NCI-H1048 (cell line): ENCODE measurements at regions not wholly inside any gene's neighbourhood (a gene's known extent, or its start where the extent isn't known, plus 50 kb on each side); places are given as distances from the start of the nearest gene placed in this dataset.
"Not testable (repeated sequence)": the region's sequence is repeated elsewhere in the genome, so short reads cannot be mapped to it uniquely, and the experiment has no call there.

Experiments used
- DNase-seq: peaks from one replicate; lab custom pipeline; 2025; lab: John Stamatoyannopoulos, UW

GRCh38 chr6:14478381-14479225, 361.0 kb downstream of the CD83 start:
- DNase-seq: no peak

GRCh38 chr6:14481946-14482345, 364.4 kb downstream of the CD83 start:
- DNase-seq: not testable (repeated sequence)

GRCh38 chr6:14487625-14488024, 370.1 kb downstream of the CD83 start:
- DNase-seq: no peak

DNA sequence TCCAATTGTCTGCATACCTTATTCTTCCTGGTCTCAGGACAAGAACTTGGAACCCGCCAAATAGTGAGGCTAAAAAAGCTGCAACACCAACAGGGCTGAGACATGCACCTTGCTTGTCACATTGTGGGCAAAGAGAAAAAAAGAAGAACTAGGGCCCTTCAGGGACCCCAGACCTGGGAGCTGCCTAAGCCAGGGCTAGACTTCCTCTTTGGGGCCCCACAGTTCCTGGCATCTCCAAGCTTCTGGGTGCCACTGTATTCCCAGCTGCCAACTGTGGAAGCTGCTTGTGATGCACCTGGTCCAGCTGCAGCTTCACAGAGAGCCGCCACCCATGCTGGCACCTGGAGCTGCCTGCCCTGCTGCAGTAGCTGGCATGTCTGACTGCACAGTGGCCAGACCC, 370.6 kb downstream of the CD83 start:
- no peak for DNase-seq

DNA sequence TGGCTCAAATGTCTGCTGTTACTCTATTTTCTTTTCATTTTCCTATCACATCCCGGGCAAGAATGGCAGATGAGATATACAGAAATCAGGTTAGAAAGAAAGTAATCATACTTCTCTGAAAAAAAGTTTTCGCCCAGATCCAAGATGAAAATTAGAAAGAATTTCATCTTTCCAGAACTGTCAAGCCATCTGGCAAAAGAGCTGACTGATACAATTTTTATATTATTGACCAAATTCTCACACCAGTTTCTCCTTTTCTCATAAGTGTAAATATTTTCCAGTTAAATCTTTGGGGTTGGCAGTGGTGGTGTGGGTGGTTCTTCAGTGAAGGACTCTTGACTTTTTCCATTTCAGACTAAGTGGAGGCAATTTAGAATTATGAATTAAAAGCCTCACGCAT, 371.9 kb downstream of the CD83 start:
- DNase-seq: no peak

DNA sequence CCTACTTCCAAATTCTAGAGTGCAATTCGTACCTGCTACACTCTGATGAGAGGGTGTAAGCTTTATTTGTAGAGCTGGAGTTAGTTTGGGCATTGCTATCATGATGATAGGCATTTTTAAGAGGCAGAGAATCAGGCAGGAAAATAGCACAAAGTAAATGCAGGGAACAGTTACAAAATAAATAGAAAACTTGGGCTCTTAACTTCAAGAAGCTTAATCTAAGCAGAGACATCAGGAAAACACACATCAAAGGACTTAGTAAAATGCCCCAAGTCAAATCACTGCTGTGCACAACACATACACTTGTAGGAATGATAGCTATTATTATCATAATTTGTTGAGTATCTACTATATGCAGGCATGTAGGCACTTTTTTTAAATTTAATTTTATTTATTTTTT, 381.2 kb downstream of the CD83 start:
- no peak for DNase-seq

GRCh38 chr6:14499309-14499708, 381.7 kb downstream of the CD83 start:
- no peak for DNase-seq

DNA sequence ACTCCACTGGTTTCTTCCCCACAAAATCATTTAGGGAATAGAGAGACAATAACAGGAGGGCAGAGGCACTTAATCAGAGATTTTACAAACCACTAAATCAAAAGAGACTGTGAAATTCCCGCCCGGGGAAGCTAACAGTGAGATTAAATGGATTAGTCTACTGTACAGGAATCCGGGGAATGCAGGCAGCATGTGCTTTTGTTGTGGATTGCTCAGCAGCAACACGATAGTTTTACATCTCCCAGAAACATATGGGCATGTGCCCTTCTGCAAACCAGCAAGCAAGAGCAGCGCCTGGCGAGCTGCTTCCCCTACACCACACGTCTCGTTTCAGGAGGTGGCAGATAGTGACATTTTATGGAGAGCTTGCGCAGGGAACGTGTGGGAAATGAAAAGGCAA, 382.3 kb downstream of the CD83 start:
- DNase-seq: no peak

DNA sequence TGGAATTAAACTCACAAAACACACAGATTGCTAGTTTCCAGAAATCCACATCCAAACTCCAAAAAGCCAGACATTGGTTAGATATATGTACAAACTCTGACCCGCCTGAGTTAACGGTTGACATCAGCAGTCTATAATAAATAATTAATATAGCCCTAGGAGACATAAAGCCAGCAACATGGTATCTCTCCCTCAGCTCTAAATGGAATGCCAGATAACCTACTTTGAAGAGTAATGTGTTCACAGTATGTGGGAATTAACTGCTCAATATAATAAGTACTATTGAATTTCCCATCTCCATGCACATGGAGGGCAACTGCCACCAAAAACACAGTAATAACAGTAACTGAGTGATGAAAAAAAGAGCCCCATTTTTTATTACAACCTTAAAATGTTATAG, 383.2 kb downstream of the CD83 start:
- DNase-seq: no peak

DNA sequence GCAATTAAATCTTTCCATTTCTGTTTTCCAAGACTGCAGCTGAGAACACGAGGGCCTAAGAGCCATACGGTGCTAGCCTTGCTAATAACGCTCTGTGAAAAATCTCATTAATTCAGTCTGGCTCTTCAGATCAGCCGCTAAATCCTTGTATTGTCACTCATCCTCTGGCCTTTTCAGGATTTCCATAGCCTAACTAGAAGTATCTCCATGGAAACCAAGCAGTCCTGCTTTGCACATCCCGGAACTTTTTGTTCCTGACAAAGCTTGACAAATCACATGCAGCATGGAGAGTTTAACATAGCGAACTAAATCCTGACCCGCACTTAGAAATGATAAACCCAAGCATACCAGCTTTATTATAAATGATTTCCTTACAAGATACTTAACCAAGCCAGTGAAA, 383.7 kb downstream of the CD83 start:
- no peak for DNase-seq

GRCh38 chr6:14501914-14502313, 384.3 kb downstream of the CD83 start:
- no peak for DNase-seq

DNA sequence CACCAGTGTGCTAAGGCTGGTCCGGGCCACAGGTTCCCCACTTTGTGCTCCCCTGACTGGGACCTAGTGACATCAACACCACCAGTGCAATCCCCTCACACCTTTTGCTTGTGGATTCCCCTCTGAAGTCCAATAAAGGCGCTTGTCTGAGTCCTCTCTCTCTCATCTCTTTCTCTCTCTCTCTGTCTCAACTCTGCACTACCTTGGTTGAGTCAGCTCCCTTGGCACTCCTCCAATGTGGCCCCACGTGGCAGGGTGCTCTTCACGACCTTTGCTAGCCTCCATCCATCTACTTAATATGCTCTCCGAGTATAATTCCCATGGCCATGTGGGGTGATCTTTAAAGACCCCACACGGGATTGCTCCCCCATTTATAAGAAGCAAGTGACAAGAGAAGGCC, 385.0 kb downstream of the CD83 start:
- no peak for DNase-seq

GRCh38 chr6:14505401-14505800, 387.8 kb downstream of the CD83 start:
- DNase-seq: no peak

GRCh38 chr6:14506656-14507246, 389.2 kb downstream of the CD83 start:
- no peak for DNase-seq

DNA sequence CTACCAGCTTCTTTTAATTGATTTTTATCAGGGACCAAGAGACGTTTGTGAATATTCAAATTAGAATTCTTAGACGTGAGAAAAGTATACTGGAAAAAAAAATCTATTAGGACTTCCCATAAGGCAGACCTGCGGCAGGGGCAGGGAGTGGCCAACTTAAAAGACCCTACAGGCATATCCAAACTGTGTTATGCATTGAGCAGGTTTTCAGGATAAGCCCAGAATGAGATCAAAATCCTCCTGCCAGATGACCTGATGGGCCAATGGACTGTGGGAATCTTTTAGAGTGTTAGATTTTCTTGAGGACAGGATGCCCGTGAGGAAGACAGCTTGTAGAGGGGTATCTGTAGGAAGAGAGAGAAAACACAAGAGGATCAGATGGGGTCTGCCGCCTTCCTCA, 391.5 kb downstream of the CD83 start:
- no peak for DNase-seq

DNA sequence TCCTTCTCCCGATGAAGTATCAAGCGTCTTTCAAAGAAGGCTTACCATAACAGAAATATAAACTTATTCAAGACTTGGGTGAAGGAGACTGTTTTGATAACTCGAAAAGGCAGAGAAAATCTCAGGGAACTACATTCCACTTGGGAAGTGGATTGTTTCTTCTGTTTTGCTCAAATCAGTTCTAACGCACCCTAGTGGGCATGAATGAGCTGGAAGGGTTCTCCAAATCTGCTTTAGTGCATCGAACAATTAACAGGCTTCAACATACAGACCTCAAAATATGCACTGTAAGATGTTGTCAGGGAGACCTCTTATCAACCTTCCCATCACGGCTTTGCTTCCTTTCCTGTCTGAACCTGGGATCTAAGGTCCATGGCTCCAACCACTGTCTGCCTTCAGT, 392.5 kb downstream of the CD83 start:
- DNase-seq: no peak

- no peak for DNase-seq
Measured at GRCh38 chr6:14511061-14511586, 393.6 kb downstream of the CD83 start.

- no peak for DNase-seq
Measured at GRCh38 chr6:14512246-14512645, 394.7 kb downstream of the CD83 start.

DNA sequence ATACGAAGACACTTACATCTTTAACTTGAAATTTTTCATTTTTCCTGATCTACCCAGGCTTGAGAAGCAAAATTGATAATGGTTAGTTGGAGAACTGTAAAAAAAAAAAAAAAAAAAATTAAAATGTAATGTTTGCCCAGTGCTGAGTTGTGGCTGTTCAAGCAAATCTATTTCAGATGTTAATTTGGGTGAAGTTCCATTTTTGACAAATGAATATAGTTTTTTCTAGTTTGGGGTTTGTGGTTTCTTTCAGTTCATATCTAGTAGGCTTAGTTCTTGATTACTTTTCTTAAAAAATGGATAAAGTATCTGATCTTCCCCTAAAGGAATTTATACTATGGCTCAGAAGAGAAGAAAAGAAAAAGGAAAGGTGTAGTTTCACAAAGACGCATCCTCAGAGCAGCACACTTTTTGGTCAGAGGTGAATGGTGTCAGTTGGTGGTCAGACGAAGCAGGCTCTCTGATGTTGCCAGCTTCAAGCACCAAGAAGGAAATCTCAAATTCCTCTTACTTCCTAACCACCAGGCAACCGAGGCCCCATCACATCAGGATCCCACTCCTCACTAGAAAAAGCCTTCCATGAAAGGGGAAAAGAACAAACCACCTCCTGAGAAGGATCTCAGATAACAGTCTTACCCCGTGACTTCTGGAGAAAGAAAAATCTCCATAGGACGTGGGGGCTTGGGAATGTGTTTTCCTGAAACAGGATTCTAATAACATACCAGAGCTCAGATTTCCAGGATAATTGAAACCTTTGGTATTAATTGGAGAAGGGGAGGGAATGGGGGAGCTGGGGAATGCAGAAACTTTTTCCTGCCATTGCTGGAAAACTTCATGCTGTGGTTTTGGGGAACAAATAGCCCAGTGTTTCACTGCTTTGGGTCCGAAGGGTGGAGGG, 396.2 kb downstream of the CD83 start:
- no peak for DNase-seq

DNA sequence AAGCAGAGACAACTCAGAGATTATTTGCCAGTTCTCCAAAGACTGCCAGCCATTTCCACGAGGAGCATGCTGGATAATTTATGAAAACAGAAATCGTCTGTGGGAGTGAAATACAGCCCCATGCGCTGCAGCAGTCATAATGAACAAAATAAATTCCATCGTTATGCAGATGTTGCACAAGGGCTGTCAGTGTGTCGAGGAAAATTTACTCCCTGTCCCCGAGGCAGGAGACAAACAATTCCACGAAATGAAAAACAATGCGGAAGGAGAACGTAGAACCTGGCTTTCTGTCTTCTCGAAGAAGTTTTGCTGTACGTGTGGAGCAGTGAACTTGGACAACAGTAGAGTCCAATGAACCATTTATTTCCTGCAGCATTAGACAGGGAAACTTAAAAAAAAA, 399.4 kb downstream of the CD83 start:
- DNase-seq: no peak

DNA sequence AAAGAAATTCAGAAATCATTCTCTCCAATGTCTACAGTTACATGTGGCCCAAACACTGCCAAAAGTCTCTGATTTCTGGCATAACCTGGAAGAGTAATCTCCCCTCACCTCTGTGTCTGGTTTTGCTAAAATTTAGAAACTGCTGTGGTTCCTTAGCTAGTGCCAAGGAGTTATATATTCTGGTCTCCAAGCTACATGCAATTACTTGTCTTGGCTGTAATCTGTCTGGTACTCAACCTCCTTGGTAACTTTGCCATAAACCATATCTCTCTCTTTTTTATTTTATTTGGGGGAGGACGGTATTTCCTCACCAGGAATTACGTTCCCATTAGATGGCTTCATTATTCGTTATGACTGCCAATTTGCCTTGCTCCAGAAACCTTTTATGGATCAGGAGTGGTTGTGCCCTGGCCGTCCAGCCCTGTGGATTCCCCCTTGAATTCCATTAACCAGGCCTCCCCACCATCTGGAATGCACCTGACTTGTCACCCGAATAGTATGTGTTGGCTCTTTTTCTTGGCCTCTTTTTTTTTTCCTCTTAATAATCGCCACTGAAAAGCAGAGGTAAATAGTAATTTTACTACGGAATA, 400.0 kb downstream of the CD83 start:
- no peak for DNase-seq

DNA sequence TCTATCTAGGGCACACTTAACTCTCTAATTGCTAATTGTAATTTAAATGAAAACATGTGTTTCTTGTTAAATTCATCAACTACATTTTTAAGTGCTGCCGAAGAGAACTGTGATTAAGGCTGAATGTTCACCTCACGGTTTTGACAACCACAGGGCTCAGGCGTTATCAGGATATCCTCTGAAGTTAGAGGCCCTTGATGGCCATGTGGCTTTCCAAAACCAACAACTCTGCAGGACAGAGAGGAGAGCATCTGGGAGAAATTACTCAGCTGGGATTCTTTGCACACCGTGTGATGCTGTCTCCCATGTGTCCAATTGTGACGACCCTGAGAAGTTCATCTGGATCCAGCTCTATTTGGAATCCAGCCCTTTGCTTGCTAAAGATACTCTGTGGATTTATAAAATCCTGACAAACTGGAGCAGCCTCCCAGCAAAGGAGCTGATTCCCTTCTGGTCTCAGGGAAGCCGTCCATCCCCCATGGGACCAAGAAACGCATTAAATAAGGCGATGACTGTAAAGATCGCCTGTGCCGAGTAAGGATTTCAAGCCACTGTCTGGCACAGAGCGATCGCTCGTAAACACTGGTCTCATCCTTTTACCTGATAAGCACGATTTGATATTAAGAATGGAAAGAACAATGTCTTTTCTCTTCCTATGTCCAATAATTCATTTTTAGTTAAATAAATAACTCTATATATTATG, 401.1 kb downstream of the CD83 start:
- no peak for DNase-seq
